Activated T-helper 1 cell treated with Interleukin-2 at 50 U/mL for 16 hours (primary cell): ENCODE measurements at regions not wholly inside any gene's neighbourhood (a gene's known extent, or its start where the extent isn't known, plus 50 kb on each side); places are given as distances from the start of the nearest gene placed in this dataset.
"Not testable (repeated sequence)": the region's sequence is repeated elsewhere in the genome, so short reads cannot be mapped to it uniquely, and the experiment has no call there.

Experiments used
- DNase-seq: peaks from one replicate; pipeline ENCODE4 v3.0.0-alpha.2; 2020; ENCODE audit warnings: low read depth

- DNase-seq = no peak
Observed at GRCh38 chr6:14294270-14294951, 176.8 kb downstream of the CD83 start.

GRCh38 chr6:14296698-14297097 is 179.1 kb downstream of the CD83 start:
- DNase-seq = not testable (repeated sequence)

- not testable (repeated sequence) for DNase-seq
Observed at GRCh38 chr6:14297118-14297517, 179.5 kb downstream of the CD83 start.

GRCh38 chr6:14300189-14300588 is 182.6 kb downstream of the CD83 start:
- not testable (repeated sequence) for DNase-seq

- DNase-seq = not testable (repeated sequence)
Observed at GRCh38 chr6:14300721-14301120, 183.1 kb downstream of the CD83 start.

GRCh38 chr6:14301477-14301876 is 183.9 kb downstream of the CD83 start:
- DNase-seq = not testable (repeated sequence)

GRCh38 chr6:14305131-14305530 is 187.6 kb downstream of the CD83 start:
- no peak for DNase-seq

GRCh38 chr6:14305624-14306023 is 188.1 kb downstream of the CD83 start:
- no peak for DNase-seq

- DNase-seq = no peak
Observed at GRCh38 chr6:14306151-14306906, 188.8 kb downstream of the CD83 start.

- DNase-seq = no peak
Observed at GRCh38 chr6:14309516-14309915, 191.9 kb downstream of the CD83 start.

- no peak for DNase-seq
Observed at GRCh38 chr6:14309951-14310445, 192.4 kb downstream of the CD83 start.

GRCh38 chr6:14310960-14311359 is 193.4 kb downstream of the CD83 start:
- no peak for DNase-seq

GRCh38 chr6:14312587-14312986 is 195.0 kb downstream of the CD83 start:
- no peak for DNase-seq

- no peak for DNase-seq
Observed at GRCh38 chr6:14313248-14313647, 195.7 kb downstream of the CD83 start.

GRCh38 chr6:14315353-14315752 is 197.8 kb downstream of the CD83 start:
- DNase-seq = no peak

- no peak for DNase-seq
Observed at GRCh38 chr6:14316651-14317386, 199.2 kb downstream of the CD83 start.

GRCh38 chr6:14317387-14317970 is 199.9 kb downstream of the CD83 start:
- DNase-seq = no peak

- DNase-seq = no peak
Observed at GRCh38 chr6:14320332-14320731, 202.8 kb downstream of the CD83 start.

- DNase-seq = no peak
Observed at GRCh38 chr6:14321992-14322772, 204.6 kb downstream of the CD83 start.

- DNase-seq = no peak
Observed at GRCh38 chr6:14322841-14323240, 205.3 kb downstream of the CD83 start.

- no peak for DNase-seq
Observed at GRCh38 chr6:14326774-14327173, 209.2 kb downstream of the CD83 start.

- no peak for DNase-seq
Observed at GRCh38 chr6:14328163-14328562, 210.6 kb downstream of the CD83 start.
